HEK293T (cell line): ENCODE measurements at regions not wholly inside any gene's neighbourhood (a gene's known extent, or its start where the extent isn't known, plus 50 kb on each side); places are given as distances from the start of the nearest gene placed in this dataset.

Source experiments
- ARNT ChIP-seq: fragments of 450-650 bp; IDR thresholded peaks from 2 replicates; pipeline ENCODE4 v1.6.1; 2017; ENCODE audit warnings: mild to moderate bottlenecking
- BHLHE40 ChIP-seq: fragments of 450-650 bp; IDR thresholded peaks from 2 replicates; pipeline ENCODE4 v1.6.1; 2016; ENCODE audit warnings: mild to moderate bottlenecking, moderate library complexity, borderline replicate concordance
- ELF4 ChIP-seq: fragments of 450-650 bp; IDR thresholded peaks from 2 replicates; pipeline ENCODE4 v1.6.1; 2017; ENCODE audit warnings: antibody characterized with exemption
- FOXM1 ChIP-seq: fragments of 450-650 bp; IDR thresholded peaks from 2 replicates; pipeline ENCODE4 v1.6.1; 2017; ENCODE audit warnings: mild to moderate bottlenecking, borderline replicate concordance
- HDGF ChIP-seq: fragments of 450-650 bp; IDR thresholded peaks from 2 replicates; pipeline ENCODE4 v1.6.1; 2017; ENCODE audit warnings: antibody characterized with exemption, borderline replicate concordance
- LEF1 ChIP-seq: fragments of 450-650 bp; IDR thresholded peaks from 2 replicates; pipeline ENCODE4 v1.6.1; 2017; ENCODE audit warnings: mild to moderate bottlenecking, borderline replicate concordance
- SUZ12 ChIP-seq: fragments of 450-650 bp; IDR thresholded peaks from 2 replicates; pipeline ENCODE4 v1.6.1; 2016; ENCODE audit warnings: mild to moderate bottlenecking
- TARDBP ChIP-seq: fragments of 450-650 bp; IDR thresholded peaks from 2 replicates; pipeline ENCODE4 v1.6.1; 2016
- ZNF384 ChIP-seq: fragments of 450-650 bp; IDR thresholded peaks from 2 replicates; pipeline ENCODE4 v1.6.1; 2016
- TF ChIP-seq, protein P1 (sequence below): fragments of 450-650 bp; IDR thresholded peaks from 2 replicates; pipeline ENCODE4 v1.6.1; 2016

DNA sequence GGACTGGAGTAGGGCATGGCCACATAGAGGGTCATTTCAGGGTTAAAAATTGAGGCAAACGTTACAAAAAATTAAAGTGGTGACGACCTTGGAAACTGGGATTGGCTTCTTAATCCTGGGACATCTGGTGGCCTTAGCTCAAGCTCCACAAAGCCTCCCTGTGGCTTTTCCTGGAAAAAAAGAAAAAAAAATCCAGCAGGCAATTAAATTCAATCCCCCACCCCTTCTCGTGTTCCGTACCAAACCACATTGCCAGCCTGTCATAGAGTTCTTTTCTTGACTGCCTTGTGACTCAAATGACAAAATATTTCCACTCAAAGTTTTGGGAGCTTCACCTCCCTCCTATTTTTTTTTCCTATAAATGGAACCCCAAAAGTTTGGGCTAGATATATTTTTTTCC is 195.6 kb downstream of the HRH4 start:
- TF ChIP-seq ZNF384 (peak; percentile 45; the same call in 1 of the 2 replicates), FOXM1 (no peak), HDGF (no peak), BHLHE40 (no peak), ARNT (no peak), ELF4 (no peak), TARDBP (no peak), LEF1 (no peak), SUZ12 (no peak)
- TF ChIP-seq, protein P1, sequence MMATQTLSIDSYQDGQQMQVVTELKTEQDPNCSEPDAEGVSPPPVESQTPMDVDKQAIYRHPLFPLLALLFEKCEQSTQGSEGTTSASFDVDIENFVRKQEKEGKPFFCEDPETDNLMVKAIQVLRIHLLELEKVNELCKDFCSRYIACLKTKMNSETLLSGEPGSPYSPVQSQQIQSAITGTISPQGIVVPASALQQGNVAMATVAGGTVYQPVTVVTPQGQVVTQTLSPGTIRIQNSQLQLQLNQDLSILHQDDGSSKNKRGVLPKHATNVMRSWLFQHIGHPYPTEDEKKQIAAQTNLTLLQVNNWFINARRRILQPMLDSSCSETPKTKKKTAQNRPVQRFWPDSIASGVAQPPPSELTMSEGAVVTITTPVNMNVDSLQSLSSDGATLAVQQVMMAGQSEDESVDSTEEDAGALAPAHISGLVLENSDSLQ: no peak
